Left ventricle myocardium inferior (tissue), 1 donor: ENCODE measurements at regions not wholly inside any gene's neighbourhood (a gene's known extent, or its start where the extent isn't known, plus 50 kb on each side); places are given as distances from the start of the nearest gene placed in this dataset.
"Not testable (repeated sequence)": the region's sequence is repeated elsewhere in the genome, so short reads cannot be mapped to it uniquely, and the experiment has no call there.

Experiments
- DNase-seq: peaks from one replicate; pipeline ENCODE4 v3.0.0-alpha.2; 2020
- H3K27ac ChIP-seq: fragments of 200-600 bp; replicated peaks from 2 replicates; pipeline ENCODE4 v1.8.0; 2021
- H3K27me3 ChIP-seq: fragments of 200-600 bp; 2 replicates; pipeline ENCODE4 v1.8.0; 2021; ENCODE audit warnings: low read depth
- H3K36me3 ChIP-seq: fragments of 200-600 bp; 2 replicates; pipeline ENCODE4 v1.8.0; 2021
- H3K4me1 ChIP-seq: fragments of 200-600 bp; 2 replicates; pipeline ENCODE4 v1.8.0; 2021
- H3K4me3 ChIP-seq: fragments of 200-600 bp; 2 replicates; pipeline ENCODE4 v1.8.0; 2021; ENCODE audit warnings: mild to moderate bottlenecking, moderate library complexity
- H3K9me3 ChIP-seq: fragments of 200-600 bp; replicated peaks from 2 replicates; pipeline ENCODE4 v1.8.0; 2021
- intact Hi-C: fragments of 100-400 bp; cut with micrococcal nuclease; formaldehyde crosslinking; loops from one replicate; pipeline ENCODE4 v1.11.0; 2022
- TF ChIP-seq, protein P1 (sequence below): fragments of 200-600 bp; IDR thresholded peaks from 2 replicates; pipeline ENCODE4 v1.8.0; 2021; ENCODE audit warnings: antibody characterized with exemption, mild to moderate bottlenecking, borderline replicate concordance
- donor health status: DM: no; HTN: yes; CAD: no; lungs with severe emphysema.

- Histone ChIP-seq H3K4me3 (no peak overlapping the region), H3K36me3 (no peaks in the 10 kb centered on the region), H3K27ac (no peak overlapping the region), H3K9me3 (peaks cover 4% of the 10 kb centered on the region), H3K4me1 (no peaks in the 10 kb centered on the region), H3K27me3 (peaks cover 32% of the 10 kb centered on the region)
- intact Hi-C loops, result no loop called here
- TF ChIP-seq, protein P1, sequence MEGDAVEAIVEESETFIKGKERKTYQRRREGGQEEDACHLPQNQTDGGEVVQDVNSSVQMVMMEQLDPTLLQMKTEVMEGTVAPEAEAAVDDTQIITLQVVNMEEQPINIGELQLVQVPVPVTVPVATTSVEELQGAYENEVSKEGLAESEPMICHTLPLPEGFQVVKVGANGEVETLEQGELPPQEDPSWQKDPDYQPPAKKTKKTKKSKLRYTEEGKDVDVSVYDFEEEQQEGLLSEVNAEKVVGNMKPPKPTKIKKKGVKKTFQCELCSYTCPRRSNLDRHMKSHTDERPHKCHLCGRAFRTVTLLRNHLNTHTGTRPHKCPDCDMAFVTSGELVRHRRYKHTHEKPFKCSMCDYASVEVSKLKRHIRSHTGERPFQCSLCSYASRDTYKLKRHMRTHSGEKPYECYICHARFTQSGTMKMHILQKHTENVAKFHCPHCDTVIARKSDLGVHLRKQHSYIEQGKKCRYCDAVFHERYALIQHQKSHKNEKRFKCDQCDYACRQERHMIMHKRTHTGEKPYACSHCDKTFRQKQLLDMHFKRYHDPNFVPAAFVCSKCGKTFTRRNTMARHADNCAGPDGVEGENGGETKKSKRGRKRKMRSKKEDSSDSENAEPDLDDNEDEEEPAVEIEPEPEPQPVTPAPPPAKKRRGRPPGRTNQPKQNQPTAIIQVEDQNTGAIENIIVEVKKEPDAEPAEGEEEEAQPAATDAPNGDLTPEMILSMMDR, result no peak
- DNase-seq, result no peak
Measured at GRCh38 chr11:116343270-116343669, 429.5 kb downstream of the BUD13 start.

DNA sequence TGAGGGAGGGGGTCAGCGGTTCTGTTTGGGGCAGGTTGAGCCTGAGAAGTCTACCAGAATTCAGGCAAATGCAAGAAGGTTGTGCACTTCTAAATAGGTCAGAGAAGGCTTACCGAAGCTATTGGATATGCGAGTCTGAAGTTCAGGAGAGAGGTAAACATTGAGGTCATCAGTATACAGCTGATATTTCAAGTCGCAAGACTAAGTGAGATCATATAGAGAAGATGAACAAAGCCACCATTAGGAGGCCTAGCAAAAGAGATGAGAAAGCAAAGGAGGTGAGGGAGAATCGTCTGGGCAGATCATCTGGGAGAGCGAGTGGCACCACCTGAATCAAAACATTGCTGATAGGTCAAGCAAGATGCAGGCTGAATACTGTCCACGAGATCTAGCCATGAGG, 430.6 kb downstream of the BUD13 start:
- H3K27ac ChIP-seq, result no peak overlapping the region
- TF ChIP-seq, protein P1, result no peak
- H3K4me1 ChIP-seq, result no peaks in the 10 kb centered on the region
- peaks cover 13% of the 10 kb centered on the region for H3K9me3 ChIP-seq
- intact Hi-C loops, result no loop called here
- DNase-seq, result no peak
- H3K4me3 ChIP-seq, result no peak overlapping the region
- H3K27me3 ChIP-seq, result peaks cover 38% of the 10 kb centered on the region
- H3K36me3 ChIP-seq, result no peaks in the 10 kb centered on the region

- peaks cover 20% of the 10 kb centered on the region for H3K9me3 ChIP-seq
- no peak overlapping the region for H3K4me3 ChIP-seq
- peaks cover 42% of the 10 kb centered on the region for H3K27me3 ChIP-seq
- H3K36me3 ChIP-seq, result no peaks in the 10 kb centered on the region
- TF ChIP-seq, protein P1, result no peak
- no peak overlapping the region for H3K27ac ChIP-seq
- H3K4me1 ChIP-seq, result no peaks in the 10 kb centered on the region
- intact Hi-C loops, result no loop called here
- DNase-seq, result no peak
Measured at GRCh38 chr11:116339306-116340098, 433.3 kb downstream of the BUD13 start.

GRCh38 chr11:116338500-116338899, 434.3 kb downstream of the BUD13 start:
- intact Hi-C loops, DNase-seq, H3K4me3 ChIP-seq, H3K36me3 ChIP-seq, H3K27ac ChIP-seq, H3K4me1 ChIP-seq: not testable (repeated sequence)
- Histone ChIP-seq H3K9me3 (peaks cover 20% of the 10 kb centered on the region), H3K27me3 (peaks cover 36% of the 10 kb centered on the region)

- H3K9me3 ChIP-seq, result peaks cover 20% of the 10 kb centered on the region
- intact Hi-C loops, result no loop called here
- H3K4me1 ChIP-seq, result no peaks in the 10 kb centered on the region
- H3K36me3 ChIP-seq, result no peaks in the 10 kb centered on the region
- TF ChIP-seq, protein P1, result no peak
- DNase-seq, result no peak
- no peak overlapping the region for H3K27ac ChIP-seq
- no peak overlapping the region for H3K4me3 ChIP-seq
- H3K27me3 ChIP-seq, result peaks cover 25% of the 10 kb centered on the region
Measured at GRCh38 chr11:116336540-116336939, 436.2 kb downstream of the BUD13 start.

DNA sequence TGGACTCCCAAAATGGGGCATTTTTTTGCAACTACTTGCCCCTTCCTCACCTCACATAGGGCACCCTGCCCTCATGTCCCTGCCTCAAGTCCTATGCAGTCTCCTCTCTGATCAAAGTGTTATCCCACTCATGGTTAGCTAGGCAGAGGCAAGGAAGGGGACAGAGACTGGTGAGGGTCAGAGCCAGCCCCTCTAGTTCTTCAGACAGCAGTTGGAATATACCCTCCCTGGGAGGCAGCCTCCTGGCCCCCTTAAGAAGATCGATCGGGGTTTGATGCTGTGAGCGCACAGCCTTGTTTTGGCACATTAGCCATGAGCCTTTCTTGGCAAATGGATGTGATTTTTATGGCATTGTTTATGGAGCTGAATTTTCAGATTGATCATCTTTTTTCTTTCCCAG, 436.9 kb downstream of the BUD13 start:
- Histone ChIP-seq H3K4me1 (no peaks in the 10 kb centered on the region), H3K4me3 (no peak overlapping the region), H3K36me3 (no peaks in the 10 kb centered on the region), H3K9me3 (peaks cover 20% of the 10 kb centered on the region), H3K27ac (no peak overlapping the region), H3K27me3 (peaks cover 21% of the 10 kb centered on the region)
- no peak for DNase-seq
- TF ChIP-seq, protein P1, result no peak
- intact Hi-C loops, result no loop called here
